Frontal cortex (tissue), 3 donors: ENCODE measurements at regions not wholly inside any gene's neighbourhood (a gene's known extent, or its start where the extent isn't known, plus 50 kb on each side); places are given as distances from the start of the nearest gene placed in this dataset.
A peak's percentile ranks its signal among the peaks of the same experiment; 100 is the strongest.

ENCODE experiments used
- DNase-seq, 2 donors: peaks; one replicate each; pipeline ENCODE4 v3.0.0; 2012; ENCODE audit warnings: low spot score in 2 of 2
- FAIRE-seq: peaks from 2 replicates; lab custom pipeline; 2012; peaks lifted over from hg19 to GRCh38; lab: Jason Lieb, UNC
- donor health status: control.
- donor health status: control.
- donor health status: control.

DNA sequence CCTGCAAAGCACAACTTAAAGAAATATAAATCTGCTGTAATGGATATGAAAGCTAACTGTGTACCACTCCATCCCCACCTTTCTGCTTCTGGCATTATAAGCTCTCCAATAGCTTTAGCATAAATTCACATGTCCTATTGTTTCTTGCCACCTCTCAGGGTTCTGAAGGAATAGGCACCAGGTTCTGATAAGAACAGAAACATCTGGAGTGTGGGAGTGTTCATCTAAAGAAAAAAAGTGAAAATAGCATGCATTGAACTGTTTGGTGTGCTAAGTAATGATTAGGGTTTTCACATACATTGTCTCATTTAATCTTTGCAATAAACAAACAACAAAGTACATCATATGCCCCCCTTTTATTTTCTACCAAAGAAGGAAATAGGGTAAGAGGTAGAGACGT is 72.3 kb downstream of the FAM76B start:
- FAIRE-seq (no peak), DNase-seq (no peak)

DNA sequence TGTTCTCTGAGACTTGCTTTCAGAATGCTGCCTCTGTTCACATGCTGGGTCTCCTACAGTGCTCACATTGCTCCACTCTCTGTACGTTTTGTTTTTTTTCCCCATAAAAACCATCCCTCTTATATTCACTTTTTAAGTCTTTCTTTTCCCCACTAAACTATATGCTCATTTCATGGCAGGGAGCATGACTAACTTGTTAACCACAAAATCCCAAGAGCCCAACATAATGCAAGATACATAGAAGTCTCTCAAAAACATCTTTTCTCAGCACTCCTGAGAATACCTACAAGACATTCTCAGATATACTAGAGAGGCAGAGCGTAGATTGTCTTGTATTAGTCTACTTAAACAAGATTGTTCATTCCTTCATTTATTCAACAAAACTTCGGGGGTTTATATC is 73.3 kb downstream of the FAM76B start:
- FAIRE-seq: no peak

DNA sequence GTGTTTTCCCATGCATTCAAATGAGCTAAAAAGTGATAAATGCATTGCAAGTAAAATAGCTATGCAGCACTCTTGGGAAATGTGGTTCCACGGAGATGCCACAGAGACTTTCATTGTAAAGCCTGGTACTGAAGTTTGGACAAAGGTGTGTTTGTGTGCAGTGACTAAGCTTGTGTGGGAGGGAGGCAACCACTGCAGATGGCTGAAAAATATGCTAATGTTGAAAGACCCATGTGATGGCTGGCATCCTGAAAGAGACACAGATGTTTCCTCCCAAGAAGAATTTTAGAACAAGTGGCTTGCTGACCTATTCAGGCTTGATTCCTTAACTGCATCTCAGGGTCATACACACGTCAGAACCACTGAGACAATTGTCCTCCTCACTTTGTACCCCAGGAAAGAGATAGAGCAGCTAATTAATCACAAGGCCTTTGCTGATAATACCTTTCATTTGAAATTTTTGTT is 73.8 kb downstream of the FAM76B start:
- DNase-seq (no peak), FAIRE-seq (no peak)

More for the DNA sequence above, 73.3 kb downstream of the FAM76B start:
- DNase-seq: no peak

DNA sequence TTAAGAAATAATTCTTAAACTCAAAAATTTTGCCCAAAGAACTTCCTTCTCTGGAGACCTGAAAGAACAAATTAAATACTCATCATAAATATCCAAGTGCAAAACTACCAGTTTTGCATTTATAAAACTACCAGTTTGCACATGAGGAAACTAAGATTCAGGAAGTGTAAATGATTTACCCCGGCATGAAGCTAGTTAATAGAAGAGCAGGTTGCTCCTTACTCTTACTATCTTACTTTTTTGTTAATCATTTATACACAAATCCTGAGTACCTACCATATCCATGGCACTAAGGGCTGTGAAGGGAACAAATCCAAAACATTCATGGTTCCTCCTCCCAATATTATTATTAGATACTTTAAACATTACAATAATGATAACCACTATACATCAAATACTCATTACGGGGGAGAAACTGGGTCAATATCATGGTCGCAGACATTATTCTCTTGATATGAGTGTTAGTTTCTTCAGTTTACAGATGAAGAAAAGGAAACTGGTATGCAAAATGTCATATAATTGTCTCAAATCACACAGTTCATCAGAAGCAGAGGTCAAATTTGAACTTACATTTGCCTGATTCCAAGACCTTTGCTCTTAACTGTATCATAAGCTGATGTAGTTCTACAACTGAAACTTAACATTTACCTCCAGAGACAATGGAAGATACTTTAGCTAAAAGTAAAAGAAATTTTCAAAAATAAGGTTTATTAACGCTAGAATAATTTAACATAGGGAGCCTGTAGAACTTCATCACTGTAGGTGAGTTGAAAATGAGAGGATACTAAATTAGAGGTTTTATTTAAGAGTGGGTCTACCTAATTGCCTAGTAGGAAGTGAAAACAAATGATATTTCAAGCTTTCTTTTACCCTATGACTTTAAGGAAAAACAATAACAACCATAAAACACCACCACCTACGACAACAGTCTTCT is 74.5 kb downstream of the FAM76B start:
- DNase-seq (no peak), FAIRE-seq (no peak)

DNA sequence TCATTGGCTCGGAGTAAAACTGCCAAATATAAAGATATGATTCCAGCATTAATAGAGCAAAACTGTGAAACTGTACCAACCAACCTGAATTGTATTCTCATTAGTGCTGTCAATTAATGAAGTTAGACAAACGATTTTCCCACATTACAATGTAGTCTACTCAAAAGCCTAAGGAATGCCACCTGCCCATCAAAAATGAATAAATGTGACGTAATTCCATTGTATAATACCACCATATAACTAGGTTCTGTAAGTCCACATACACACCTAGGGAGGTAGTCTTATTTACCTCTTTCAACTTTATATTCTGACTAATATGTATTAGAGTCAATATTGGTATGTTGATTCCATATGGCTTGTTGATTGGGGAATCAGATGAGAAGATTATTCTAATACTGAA is 76.2 kb downstream of the FAM76B start:
- FAIRE-seq: no peak
- DNase-seq: no peak

DNA sequence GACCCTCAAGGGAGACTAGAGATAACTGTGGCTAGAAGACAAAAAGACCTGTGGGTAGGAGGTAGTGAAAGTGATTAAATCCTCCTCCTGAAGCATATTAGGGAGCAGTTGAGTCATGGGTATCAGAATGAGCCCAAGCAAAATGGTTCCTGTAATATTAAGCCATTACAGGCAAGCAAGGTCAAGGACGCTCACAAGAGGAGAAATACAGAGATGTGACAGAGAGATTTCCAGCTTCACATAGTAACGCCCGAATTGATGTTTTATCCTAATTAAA is 77.7 kb downstream of the FAM76B start:
- FAIRE-seq: no peak
- no peak for DNase-seq

DNA sequence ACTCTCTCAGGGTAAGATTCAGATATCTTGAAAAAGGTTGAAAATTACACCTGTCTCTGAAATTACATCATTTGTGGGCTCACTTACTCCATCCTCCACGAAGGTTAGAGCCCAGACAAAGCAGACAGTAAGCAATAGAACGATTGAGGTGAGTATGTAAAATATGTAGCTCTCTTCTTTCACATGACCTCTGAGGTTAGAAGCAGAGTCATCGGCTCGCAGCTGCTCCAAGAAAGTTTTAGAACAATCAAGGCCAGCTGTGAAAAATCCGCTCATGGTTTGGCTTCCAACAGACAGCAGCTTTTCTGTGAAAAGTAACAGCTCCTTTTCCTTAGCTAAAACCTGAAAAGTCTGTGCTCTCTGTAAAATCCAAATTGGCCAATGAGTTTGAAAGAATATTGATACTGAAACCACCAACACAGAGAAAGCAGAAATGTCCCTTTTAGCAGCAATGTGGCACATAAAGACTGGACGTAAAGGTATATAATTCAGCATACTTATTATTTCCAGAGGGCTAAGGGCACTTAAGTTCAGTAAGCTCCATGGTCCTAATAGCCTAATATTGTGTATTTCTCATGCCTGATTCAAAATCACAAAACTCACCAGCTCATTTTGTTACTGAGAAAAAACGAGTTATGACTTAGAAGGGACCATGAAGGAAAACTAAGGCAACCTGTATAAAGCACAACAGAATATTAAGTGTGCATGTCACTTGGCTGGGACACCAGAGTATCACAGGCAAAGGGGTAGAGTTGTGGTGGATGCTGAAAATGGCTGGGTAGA is 78.2 kb downstream of the FAM76B start:
- FAIRE-seq: no peak
- no peak for DNase-seq

DNA sequence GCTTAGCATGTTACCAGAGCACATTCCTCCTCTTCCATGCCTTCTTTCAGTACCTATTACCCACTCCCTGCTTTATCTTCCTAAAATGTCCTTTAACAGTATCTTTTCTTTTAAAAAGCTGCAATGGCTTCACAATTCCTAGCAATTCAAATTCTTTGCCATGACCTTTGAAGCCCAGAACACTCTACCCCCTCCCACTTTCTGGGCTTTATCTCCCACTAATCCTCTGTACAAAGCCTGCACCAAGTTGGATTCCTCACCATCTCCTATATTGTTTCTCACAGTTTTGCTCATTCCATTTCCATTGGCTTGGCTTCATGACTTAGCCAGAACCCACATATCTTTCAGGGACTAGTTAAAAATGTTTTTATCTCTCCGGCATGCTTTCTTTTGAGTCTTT is 80.9 kb downstream of the FAM76B start:
- no peak for FAIRE-seq
- DNase-seq: no peak

DNA sequence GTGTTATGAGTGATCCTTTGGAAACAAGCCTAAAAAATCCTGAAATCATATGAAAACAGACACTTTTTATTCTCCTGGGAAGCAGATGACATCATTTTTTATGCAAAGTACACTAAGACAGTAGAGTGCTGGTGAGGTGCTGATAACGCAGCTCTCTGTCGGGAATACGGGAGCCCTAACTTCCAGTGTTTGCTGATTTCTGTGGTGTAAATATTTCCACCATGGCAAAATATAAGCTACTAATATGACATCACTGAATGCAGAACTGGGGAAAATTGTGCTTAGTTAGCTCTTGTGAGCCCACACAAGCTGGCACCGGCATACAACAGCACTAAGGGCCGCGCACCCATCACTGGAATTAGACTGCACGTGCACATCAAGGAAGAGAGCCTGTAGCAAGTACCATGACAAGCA is 82.6 kb downstream of the FAM76B start:
- FAIRE-seq: no peak
- DNase-seq: no peak

DNA sequence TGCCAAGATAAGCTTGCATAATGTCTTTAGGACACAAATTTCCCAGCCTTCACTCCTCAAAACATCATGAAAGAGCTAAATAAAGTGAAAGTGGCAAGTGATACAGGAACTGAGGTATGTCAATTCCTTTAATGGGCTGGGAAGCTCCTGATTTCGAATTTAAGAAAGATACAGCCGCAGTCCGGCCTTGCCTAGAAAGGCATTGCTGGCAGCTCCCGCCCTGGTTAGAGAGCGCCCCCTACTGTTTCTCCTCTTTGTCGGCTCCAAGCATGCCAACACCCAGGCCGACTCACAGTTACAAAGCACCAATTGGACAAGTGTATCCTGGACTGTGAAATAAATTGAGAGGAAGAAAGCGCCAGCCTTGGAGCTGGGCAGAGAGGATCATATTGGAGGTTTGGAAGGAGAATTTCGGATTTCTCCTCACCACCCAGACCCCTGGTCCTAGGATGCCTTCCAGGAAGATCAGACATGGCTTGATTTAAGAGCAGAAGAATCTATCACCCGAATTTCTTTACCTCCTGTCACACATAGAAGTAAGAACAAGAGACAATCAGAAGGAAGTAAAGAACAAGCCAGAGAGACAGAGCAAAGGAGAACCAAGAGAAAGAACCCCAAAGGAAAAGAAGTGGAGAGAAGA is 84.0 kb downstream of the FAM76B start:
- FAIRE-seq (peak; percentile 63), DNase-seq (peak; percentile 11 to 46)

DNA sequence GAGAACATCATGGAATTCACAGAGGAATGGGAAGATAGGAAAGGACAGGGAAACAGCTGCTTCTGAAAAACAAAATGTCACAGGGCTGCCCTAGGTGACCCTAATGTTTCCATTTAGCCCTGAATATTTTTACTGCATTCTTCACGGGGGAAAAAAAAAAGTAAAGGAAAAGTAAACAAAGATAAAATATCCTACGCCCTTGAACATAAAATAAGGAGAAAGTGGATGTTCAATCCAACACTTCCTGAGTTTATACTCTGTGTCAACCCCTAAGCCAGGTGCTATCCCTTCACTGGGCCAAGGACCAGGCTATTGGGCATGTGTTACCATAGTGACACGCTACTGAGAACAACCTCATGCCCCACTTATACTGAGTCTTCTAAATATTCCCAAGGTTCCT is 84.7 kb downstream of the FAM76B start:
- FAIRE-seq (no peak), DNase-seq (no peak)

DNA sequence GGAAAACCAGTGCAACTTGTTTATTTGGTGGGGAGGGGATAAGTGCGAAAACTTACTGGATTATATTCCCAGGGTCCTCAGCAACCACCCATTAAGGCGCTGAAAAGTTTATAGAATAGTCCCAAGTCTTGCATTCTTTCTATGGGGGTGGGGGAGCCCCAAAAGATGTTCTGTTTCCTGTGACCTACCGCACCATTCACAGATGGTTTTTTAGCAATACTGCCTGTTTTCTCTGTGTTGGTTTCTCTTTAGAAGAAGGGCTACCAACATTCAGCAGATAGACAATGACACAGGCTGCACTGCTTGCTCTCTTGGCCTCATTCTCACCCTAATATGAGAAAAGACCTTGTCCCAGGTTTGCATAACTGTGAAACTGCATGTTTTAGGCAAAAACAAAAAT is 86.5 kb downstream of the FAM76B start:
- no peak for FAIRE-seq

DNA sequence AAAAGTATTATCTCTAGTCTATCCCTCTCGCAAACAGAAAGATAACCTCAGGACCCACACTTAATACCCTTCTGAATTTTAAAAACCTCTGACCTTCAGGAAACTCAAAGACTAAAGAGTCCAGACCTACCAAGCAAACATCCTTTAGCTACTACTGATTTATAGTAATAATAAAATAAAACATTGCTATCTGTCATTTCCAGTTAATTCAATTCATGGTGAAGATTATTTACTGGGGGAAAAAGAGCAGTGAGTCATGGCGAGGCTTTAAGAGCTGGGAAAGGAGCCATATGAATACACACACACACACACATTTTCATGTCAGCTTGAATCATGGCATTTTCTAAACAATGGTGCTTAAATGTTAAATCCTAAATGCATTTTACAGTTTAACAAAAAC is 87.1 kb downstream of the FAM76B start:
- FAIRE-seq: no peak
- DNase-seq: no peak

More for the DNA sequence above, 86.5 kb downstream of the FAM76B start:
- no peak for DNase-seq

DNA sequence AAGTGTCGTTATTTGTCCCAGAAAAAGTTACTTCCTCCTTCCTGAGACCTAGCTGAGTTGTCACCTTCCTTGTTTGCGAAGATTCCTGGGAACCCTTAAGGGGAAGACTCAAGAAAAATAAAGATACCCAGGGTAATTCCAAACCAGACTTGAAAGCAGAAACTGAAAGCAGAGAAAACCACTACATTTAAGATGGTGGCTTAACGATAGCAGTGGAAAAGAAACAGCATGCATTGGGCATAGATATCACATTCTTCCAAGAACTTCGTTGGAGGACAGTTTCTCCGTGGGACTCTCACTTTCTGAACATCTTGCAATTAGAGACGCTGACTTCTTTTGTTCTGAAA is 89.1 kb downstream of the FAM76B start:
- DNase-seq (no peak), FAIRE-seq (no peak)

DNA sequence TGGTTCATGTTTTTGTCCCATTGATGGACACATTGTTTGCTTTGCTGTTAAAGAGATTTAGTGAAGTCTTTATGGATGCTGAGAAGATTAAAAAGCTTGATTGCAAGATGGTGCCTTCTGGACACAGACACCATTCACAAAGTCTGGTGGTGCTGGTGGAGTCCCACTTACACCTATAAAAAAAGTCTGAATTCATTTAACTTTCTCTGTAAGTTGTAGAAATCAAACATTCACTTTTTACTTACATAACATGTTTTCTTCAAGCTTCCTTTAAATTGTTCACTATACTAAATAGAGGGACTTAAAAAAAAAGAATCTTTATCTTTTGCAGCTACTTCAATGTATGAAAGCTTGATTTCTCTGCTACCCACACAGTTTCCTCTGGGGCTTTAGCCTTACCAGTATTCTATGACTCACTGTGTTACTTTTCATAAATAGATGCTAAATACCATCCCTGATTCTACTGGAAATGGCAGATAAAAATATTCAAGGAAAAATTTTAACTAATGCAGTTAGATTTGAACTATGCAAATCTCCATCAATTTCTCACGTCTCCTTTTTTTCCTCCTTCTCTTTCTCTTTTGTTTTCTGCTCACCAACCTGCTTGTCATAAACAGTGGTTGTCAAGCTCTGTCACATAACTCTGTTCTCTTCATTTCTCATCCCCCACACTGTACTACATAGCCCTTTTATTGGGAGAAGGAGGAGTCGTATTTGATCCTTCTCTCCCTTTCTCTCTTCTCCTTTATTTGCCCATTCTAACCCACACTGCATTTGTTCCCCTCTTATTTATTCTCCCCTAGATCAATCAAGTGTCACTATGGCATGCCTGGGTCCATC is 89.7 kb downstream of the FAM76B start:
- FAIRE-seq (no peak), DNase-seq (no peak)

DNA sequence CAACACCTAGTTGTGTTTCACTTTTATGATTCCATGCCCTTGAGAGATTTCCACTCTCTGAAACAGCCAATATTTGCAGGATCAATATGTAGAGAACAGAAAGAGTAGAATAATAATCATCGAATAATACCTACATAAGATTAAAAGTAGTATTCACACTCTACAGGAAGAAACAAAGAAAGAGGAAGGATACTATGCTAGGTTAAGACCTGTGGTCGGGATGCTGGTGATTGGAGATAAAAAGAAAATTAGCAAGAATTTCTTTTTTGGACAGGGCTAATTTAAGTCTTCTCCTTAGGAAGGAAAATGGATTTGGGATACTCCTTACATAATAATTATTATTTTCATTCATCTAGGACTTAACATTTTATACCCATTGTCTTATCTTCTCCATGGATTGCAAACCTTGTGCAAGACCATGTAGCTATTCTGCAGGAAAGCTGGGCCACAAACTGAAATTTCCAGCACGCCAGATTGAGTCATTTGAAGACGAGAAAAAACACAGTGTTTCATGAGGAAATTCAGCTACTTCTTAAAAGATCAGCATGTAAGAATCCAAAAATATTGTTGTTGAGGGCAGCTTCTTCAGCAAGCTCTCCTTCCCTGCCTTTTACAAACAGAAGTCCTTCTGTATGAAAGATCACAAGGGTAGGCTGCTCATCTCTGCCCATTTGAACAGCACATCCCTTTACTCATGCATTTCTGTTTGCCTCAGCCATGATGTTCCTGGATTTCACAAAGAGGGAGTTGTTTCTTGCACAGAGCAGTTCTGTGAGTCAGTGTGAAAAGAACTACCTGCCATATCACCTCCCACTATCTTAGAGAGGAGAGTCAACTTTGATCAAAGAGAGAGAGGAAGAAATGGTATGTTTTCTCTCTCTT is 90.7 kb downstream of the FAM76B start:
- DNase-seq (no peak), FAIRE-seq (no peak)

DNA sequence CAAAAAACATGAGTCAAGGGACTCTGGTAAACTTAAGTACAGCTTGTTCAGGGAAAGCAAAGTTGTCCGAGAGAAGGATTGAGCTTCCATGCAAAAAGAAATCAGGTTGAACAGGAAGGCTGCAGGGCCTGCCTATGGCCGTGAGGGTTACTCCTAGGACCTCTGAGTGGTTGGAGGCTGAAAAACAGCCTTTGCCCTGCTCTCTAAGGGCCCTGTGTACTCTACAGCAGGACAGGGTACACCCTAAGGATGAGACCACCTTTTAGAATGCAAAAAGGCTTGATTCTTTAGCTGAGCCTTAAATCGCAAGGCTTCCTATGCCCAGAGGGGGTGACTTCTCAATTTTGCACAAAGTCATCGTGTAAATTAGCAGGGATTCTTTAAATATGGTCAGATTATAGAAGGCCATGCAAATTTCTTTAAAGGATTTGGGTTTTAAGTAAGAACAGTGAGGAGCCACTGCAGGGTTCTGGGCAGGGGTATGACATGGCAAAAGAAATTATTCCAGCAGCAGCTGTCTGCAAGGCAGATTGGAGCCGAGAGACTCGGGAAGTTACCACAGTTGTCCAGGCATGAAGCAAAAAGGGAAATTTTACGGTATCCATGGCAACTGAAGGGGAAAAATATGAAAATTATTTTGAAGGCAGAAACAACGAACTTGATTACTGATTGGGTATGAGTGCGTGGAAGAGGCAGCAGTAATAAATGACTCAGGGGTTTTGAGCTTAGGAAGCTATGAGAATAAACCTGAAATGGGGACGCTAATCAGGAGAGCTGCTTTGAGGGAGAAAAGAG is 91.8 kb downstream of the FAM76B start:
- FAIRE-seq: no peak

DNA sequence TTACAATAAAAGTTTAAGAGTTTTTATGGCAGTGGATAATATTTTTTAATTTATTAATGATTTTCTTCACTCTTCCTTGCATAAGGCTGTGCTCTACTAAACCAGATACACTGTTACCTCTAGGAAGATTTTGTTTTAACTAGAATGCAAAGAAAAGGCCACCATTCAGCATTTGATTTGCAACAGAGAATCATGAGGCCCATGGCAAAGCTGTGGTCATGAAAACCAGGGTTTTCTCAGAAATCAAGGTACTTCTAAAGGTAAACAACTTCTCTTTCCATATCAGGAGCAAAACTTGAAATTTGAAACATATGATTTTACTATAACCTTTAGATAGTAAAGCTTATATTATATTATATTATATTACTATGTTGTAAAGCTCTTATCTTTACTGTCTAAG is 94.4 kb downstream of the FAM76B start:
- no peak for FAIRE-seq
- DNase-seq: no peak

More for the DNA sequence above, 91.8 kb downstream of the FAM76B start:
- DNase-seq: no peak
